A673 (cell line): ENCODE measurements at regions not wholly inside any gene's neighbourhood (a gene's known extent, or its start where the extent isn't known, plus 50 kb on each side); places are given as distances from the start of the nearest gene placed in this dataset.
A peak's percentile ranks its signal among the peaks of the same experiment; 100 is the strongest.

ENCODE experiments used
- BruUV-seq: library from RNA; stranded (reverse); fragments of 400-500 nt; replicated peaks from 2 replicates; lab custom pipeline; 2021; lab: Mats Ljungman, UMichigan
- CTCF ChIA-PET: fragments of 300-600 bp; sonication (Branson Sonifier 250); formaldehyde crosslinking; loops from one replicate; lab custom pipeline; 2022; ENCODE audit warnings: antibody characterized with exemption; lab: Charles Lee
- POLR2A ChIA-PET: fragments of 300-600 bp; sonication (Branson Sonifier 250); formaldehyde crosslinking; loops from one replicate; lab custom pipeline; 2022; ENCODE audit warnings: antibody characterized with exemption; ENCODE audit not compliant: low non-redundant PET; lab: Charles Lee
- DNase-seq: peaks from one replicate; pipeline ENCODE4 v3.0.0-alpha.2; 2015; ENCODE audit warnings: low spot score
- H3K27ac ChIP-seq: fragments of 200-600 bp; sonication (generic); 2 replicates; pipeline ENCODE4 v1.5.1; 2016; ENCODE audit warnings: mixed run types, low read depth, mild to moderate bottlenecking, mixed read lengths, antibody characterized with exemption, low read length; ENCODE audit not compliant: poor library complexity, severe bottlenecking
- H3K27me3 ChIP-seq: fragments of 200-600 bp; sonication (generic); replicated peaks from 2 replicates; pipeline ENCODE4 v1.6.1; 2017; ENCODE audit warnings: mixed run types, low read depth, mild to moderate bottlenecking, mixed read lengths, antibody characterized with exemption, low read length; ENCODE audit not compliant: insufficient read depth, poor library complexity
- H3K36me3 ChIP-seq: fragments of 200-600 bp; sonication (generic); 2 replicates; pipeline ENCODE4 v1.6.1; 2016; ENCODE audit warnings: mixed run types, mild to moderate bottlenecking, mixed read lengths, antibody characterized with exemption, low read length; ENCODE audit not compliant: insufficient read depth, poor library complexity, severe bottlenecking
- H3K4me1 ChIP-seq: fragments of 200-600 bp; sonication (generic); 2 replicates; pipeline ENCODE4 v1.6.1; 2017; ENCODE audit warnings: mixed run types, mild to moderate bottlenecking, mixed read lengths, antibody characterized with exemption, low read length; ENCODE audit not compliant: insufficient read depth, poor library complexity, severe bottlenecking
- H3K4me3 ChIP-seq: fragments of 200-600 bp; sonication (generic); 2 replicates; pipeline ENCODE4 v1.5.1; 2016; ENCODE audit warnings: low read depth, mixed run types, mild to moderate bottlenecking, mixed read lengths, low read length; ENCODE audit not compliant: poor library complexity, severe bottlenecking
- H3K9me3 ChIP-seq: fragments of 200-600 bp; sonication (generic); 2 replicates; pipeline ENCODE4 v1.6.1; 2016; ENCODE audit warnings: mixed run types, low read depth, mild to moderate bottlenecking, mixed read lengths, antibody characterized with exemption, low read length; ENCODE audit not compliant: poor library complexity, severe bottlenecking
- EZH2 ChIP-seq: fragments of 200-600 bp; sonication (generic); IDR thresholded peaks from 2 replicates; pipeline ENCODE4 v1.6.1; 2017; ENCODE audit warnings: borderline replicate concordance, low read depth, mild to moderate bottlenecking, mixed read lengths, antibody characterized with exemption, low read length; ENCODE audit not compliant: poor library complexity, severe bottlenecking
- intact Hi-C: fragments of 100-400 bp; cut with micrococcal nuclease; formaldehyde crosslinking; loops from one replicate; pipeline ENCODE4 v1.10.0; 2022; ENCODE audit not compliant: unreplicated experiment
- TF ChIP-seq, protein P1 (sequence below): fragments of 300-800, 200-600 bp; sonication (generic); conservative IDR thresholded peaks from 2 replicates; pipeline ENCODE4 v1.5.1; 2017; ENCODE audit warnings: low read depth, mild to moderate bottlenecking, antibody characterized with exemption, low read length, moderate library complexity, mixed read lengths

DNA sequence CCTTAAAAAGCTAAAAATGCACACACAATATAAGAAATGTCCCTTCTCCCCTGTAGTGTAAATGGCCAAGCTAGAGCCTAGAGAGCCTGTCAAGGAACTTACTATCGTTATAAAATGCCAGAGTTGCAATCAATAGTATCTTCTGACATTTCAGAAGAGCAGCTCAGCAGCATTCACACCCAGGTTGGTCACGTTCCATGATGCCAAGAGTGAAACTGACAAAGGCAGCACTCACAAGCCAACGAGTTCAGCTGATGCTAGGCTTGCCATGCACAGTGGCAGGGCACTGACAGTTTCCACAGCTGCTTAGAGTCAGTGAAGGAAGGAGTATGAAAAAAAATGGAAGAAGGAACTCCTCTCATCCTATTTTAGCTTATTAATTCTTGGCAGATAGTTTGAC, 331.4 kb upstream of the CCDC54 start:
- intact Hi-C loops: no loop called here
- CTCF ChIA-PET: no interaction called here
- peaks cover 17% of the 10 kb centered on the region for H3K4me1 ChIP-seq
- POLR2A ChIA-PET: no interaction called here
- H3K36me3 ChIP-seq: no peaks in the 10 kb centered on the region
- H3K27ac ChIP-seq: no peak overlapping the region
- DNase-seq: no peak
- H3K27me3 ChIP-seq: no peaks in the 10 kb centered on the region
- no TSS peak for BruUV-seq
- H3K4me3 ChIP-seq: no peak overlapping the region
- H3K9me3 ChIP-seq: no peaks in the 10 kb centered on the region
- TF ChIP-seq EZH2: no peak
- TF ChIP-seq, protein P1, sequence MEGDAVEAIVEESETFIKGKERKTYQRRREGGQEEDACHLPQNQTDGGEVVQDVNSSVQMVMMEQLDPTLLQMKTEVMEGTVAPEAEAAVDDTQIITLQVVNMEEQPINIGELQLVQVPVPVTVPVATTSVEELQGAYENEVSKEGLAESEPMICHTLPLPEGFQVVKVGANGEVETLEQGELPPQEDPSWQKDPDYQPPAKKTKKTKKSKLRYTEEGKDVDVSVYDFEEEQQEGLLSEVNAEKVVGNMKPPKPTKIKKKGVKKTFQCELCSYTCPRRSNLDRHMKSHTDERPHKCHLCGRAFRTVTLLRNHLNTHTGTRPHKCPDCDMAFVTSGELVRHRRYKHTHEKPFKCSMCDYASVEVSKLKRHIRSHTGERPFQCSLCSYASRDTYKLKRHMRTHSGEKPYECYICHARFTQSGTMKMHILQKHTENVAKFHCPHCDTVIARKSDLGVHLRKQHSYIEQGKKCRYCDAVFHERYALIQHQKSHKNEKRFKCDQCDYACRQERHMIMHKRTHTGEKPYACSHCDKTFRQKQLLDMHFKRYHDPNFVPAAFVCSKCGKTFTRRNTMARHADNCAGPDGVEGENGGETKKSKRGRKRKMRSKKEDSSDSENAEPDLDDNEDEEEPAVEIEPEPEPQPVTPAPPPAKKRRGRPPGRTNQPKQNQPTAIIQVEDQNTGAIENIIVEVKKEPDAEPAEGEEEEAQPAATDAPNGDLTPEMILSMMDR: no peak

DNA sequence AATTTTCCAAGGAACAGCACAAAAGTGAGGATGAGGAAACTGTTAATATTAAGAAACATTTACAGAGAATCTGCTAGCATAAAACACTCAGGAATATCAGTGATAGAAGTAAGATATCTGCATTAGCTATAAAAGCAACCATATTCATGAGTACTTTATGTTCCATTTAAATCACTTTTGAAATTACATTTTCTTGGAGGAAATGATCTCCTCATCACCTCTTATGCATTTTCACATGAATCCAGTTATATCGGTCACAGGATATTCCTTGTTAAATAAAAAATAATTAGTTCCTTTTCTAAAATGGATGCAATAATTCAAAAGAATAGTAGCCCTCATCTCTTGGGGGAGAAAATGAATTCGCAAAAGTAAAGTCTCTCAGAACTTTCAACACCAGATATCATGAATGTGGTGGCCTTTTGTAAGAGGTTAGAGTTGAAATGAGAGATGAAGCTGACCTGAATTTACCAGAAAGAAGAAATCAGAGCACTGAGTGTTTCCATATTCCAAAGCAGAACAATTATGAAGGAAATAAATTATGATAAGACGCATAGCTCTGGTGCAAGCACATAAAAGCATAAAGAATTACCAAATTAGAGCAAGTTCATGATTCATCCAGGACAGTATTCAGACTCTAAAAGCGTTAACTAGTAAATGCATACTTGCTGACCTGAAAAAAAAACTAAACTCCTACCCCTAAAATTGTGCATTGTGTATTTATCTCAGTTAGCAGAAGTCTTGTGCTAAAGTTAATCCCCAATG, 321.9 kb upstream of the CCDC54 start:
- TF ChIP-seq EZH2: no peak
- TF ChIP-seq, protein P1: no peak
- ChIA-PET POLR2A (no interaction called here), CTCF (no interaction called here)

GRCh38 chr3:107061466-107061865, 315.8 kb upstream of the CCDC54 start:
- Histone ChIP-seq H3K4me1 (peaks cover 51% of the 10 kb centered on the region), H3K36me3 (no peaks in the 10 kb centered on the region), H3K4me3 (no peak overlapping the region), H3K27me3 (no peaks in the 10 kb centered on the region), H3K27ac (peak overlapping the region; percentile 74), H3K9me3 (no peaks in the 10 kb centered on the region)
- intact Hi-C loops: loop anchor here (10.0 kb wide), 1 partner anchor 237 kb away; no protein-coding TSS in a partner anchor
- DNase-seq: no peak
- TF ChIP-seq EZH2: no peak
- TF ChIP-seq, protein P1: no peak
- ChIA-PET CTCF (no interaction called here), POLR2A (no interaction called here)
- no TSS peak for BruUV-seq

More for the DNA sequence above, 321.9 kb upstream of the CCDC54 start:
- intact Hi-C loops: no loop called here
- BruUV-seq: no TSS peak
- no peak for DNase-seq
- Histone ChIP-seq H3K4me3 (no peak overlapping the region), H3K9me3 (no peaks in the 10 kb centered on the region), H3K27ac (no peak overlapping the region), H3K36me3 (no peaks in the 10 kb centered on the region), H3K27me3 (no peaks in the 10 kb centered on the region), H3K4me1 (peaks cover 39% of the 10 kb centered on the region)
